Activated CD8-positive, alpha-beta memory T cell treated with anti-CD3 and anti-CD28 coated beads, Interleukin-2, amount 50 U/mL, for 24 hours (primary cell): ENCODE measurements at regions not wholly inside any gene's neighbourhood (a gene's known extent, or its start where the extent isn't known, plus 50 kb on each side); places are given as distances from the start of the nearest gene placed in this dataset.

Source experiments
- DNase-seq: peaks from one replicate; pipeline ENCODE4 v3.0.0-alpha.2; 2020; ENCODE audit errors: extremely low read depth

- no peak for DNase-seq
Observed at GRCh38 chr9:1331546-1332038, 281.4 kb downstream of the DMRT2 start.

- DNase-seq: no peak
Observed at GRCh38 chr9:1332156-1332555, 282.0 kb downstream of the DMRT2 start.

- DNase-seq: no peak
Observed at GRCh38 chr9:1335174-1335573, 285.0 kb downstream of the DMRT2 start.

GRCh38 chr9:1337169-1337568 lies 287.0 kb downstream of the DMRT2 start:
- no peak for DNase-seq

- no peak for DNase-seq
Observed at GRCh38 chr9:1340390-1340789, 290.2 kb downstream of the DMRT2 start.

- no peak for DNase-seq
Observed at GRCh38 chr9:1353291-1353690, 303.1 kb downstream of the DMRT2 start.

- no peak for DNase-seq
Observed at GRCh38 chr9:1354086-1354485, 303.9 kb downstream of the DMRT2 start.

- no peak for DNase-seq
Observed at GRCh38 chr9:1354606-1355005, 304.4 kb downstream of the DMRT2 start.

- DNase-seq: no peak
Observed at GRCh38 chr9:1355656-1356055, 305.5 kb downstream of the DMRT2 start.

- DNase-seq: no peak
Observed at GRCh38 chr9:1362845-1363244, 312.7 kb downstream of the DMRT2 start.

- no peak for DNase-seq
Observed at GRCh38 chr9:1366276-1366675, 316.1 kb downstream of the DMRT2 start.

GRCh38 chr9:1369297-1369696 lies 319.1 kb downstream of the DMRT2 start:
- DNase-seq: no peak

GRCh38 chr9:1373445-1373844 lies 323.3 kb downstream of the DMRT2 start:
- DNase-seq: no peak

- no peak for DNase-seq
Observed at GRCh38 chr9:1383899-1384455, 333.8 kb downstream of the DMRT2 start.

- no peak for DNase-seq
Observed at GRCh38 chr9:1384816-1385215, 334.7 kb downstream of the DMRT2 start.

- no peak for DNase-seq
Observed at GRCh38 chr9:1386420-1386819, 336.3 kb downstream of the DMRT2 start.

- no peak for DNase-seq
Observed at GRCh38 chr9:1388216-1388615, 338.1 kb downstream of the DMRT2 start.

- no peak for DNase-seq
Observed at GRCh38 chr9:1400983-1401382, 350.8 kb downstream of the DMRT2 start.

GRCh38 chr9:1404940-1405339 lies 354.8 kb downstream of the DMRT2 start:
- no peak for DNase-seq

GRCh38 chr9:1411826-1412225 lies 361.7 kb downstream of the DMRT2 start:
- no peak for DNase-seq

- DNase-seq: no peak
Observed at GRCh38 chr9:1414711-1415131, 364.6 kb downstream of the DMRT2 start.

GRCh38 chr9:1415146-1415545 lies 365.0 kb downstream of the DMRT2 start:
- DNase-seq: no peak

GRCh38 chr9:1416261-1416660 lies 366.1 kb downstream of the DMRT2 start:
- DNase-seq: no peak

- no peak for DNase-seq
Observed at GRCh38 chr9:1421436-1421835, 371.3 kb downstream of the DMRT2 start.
